Hepatocyte (in vitro differentiated cells): ENCODE measurements at regions not wholly inside any gene's neighbourhood (a gene's known extent, or its start where the extent isn't known, plus 50 kb on each side); places are given as distances from the start of the nearest gene placed in this dataset.
A peak's percentile ranks its signal among the peaks of the same experiment; 100 is the strongest.

ENCODE experiments used
- CTCF ChIP-seq: fragments of 200-600 bp; sonication (generic); IDR thresholded peaks from 2 replicates; pipeline ENCODE4 v1.5.1; 2016; ENCODE audit warnings: antibody characterized with exemption, mild to moderate bottlenecking; ENCODE audit not compliant: poor library complexity
- EZH2 ChIP-seq: fragments of 200-600 bp; sonication (generic); IDR thresholded peaks from 2 replicates; pipeline ENCODE4 v1.6.1; 2016; ENCODE audit warnings: antibody characterized with exemption, mild to moderate bottlenecking, borderline replicate concordance

GRCh38 chr7:17009007-17009719, 127.4 kb upstream of the AGR3 start:
- no peak for TF ChIP-seq EZH2
- TF ChIP-seq CTCF = peak; percentile 28
